ENCODE measurements at regions not wholly inside any gene's neighbourhood (a gene's known extent, or its start where the extent isn't known, plus 50 kb on each side); places are given as distances from the start of the nearest gene placed in this dataset.

GRCh38 chr18:39380186-39380725 lies 1814.7 kb upstream of the CELF4 start:
- DNase-seq (ENCODE audit: low spot score): no peak

GRCh38 chr18:39375066-39375465 lies 1809.5 kb upstream of the CELF4 start:
- no peak for DNase-seq (ENCODE audit: low spot score)

- DNase-seq (ENCODE audit: low spot score): no peak
These were observed 1806.4 kb upstream of the CELF4 start for GRCh38 chr18:39371996-39372395.

GRCh38 chr18:39366656-39367055 lies 1801.1 kb upstream of the CELF4 start:
- DNase-seq (ENCODE audit: low spot score): no peak

GRCh38 chr18:39365836-39366485 lies 1800.4 kb upstream of the CELF4 start:
- peak; percentile 1 for DNase-seq (ENCODE audit: low spot score)

- DNase-seq (ENCODE audit: low spot score): no peak
These were observed 1794.5 kb upstream of the CELF4 start for GRCh38 chr18:39360072-39360471.

GRCh38 chr18:39359636-39360035 lies 1794.0 kb upstream of the CELF4 start:
- no peak for DNase-seq (ENCODE audit: low spot score)

GRCh38 chr18:39350945-39351344 lies 1785.3 kb upstream of the CELF4 start:
- no peak for DNase-seq (ENCODE audit: low spot score)

- no peak for DNase-seq (ENCODE audit: low spot score)
These were observed 1784.2 kb upstream of the CELF4 start for GRCh38 chr18:39349801-39350200.

- no peak for DNase-seq (ENCODE audit: low spot score)
These were observed 1783.2 kb upstream of the CELF4 start for GRCh38 chr18:39348757-39349156.

- no peak for DNase-seq (ENCODE audit: low spot score)
These were observed 1782.1 kb upstream of the CELF4 start for GRCh38 chr18:39347701-39348100.

- DNase-seq (ENCODE audit: low spot score): no peak
These were observed 1781.3 kb upstream of the CELF4 start for GRCh38 chr18:39346916-39347315.

GRCh38 chr18:39345321-39345720 lies 1779.7 kb upstream of the CELF4 start:
- DNase-seq (ENCODE audit: low spot score): no peak

GRCh38 chr18:39344487-39344886 lies 1778.9 kb upstream of the CELF4 start:
- no peak for DNase-seq (ENCODE audit: low spot score)

- DNase-seq (ENCODE audit: low spot score): no peak
These were observed 1775.5 kb upstream of the CELF4 start for GRCh38 chr18:39341129-39341528.

- DNase-seq (ENCODE audit: low spot score): no peak
These were observed 1774.8 kb upstream of the CELF4 start for GRCh38 chr18:39340418-39340817.

GRCh38 chr18:39329496-39330275 lies 1764.1 kb upstream of the CELF4 start:
- no peak for DNase-seq (ENCODE audit: low spot score)

GRCh38 chr18:39326772-39327171 lies 1761.2 kb upstream of the CELF4 start:
- DNase-seq (ENCODE audit: low spot score): no peak

GRCh38 chr18:39325973-39326372 lies 1760.4 kb upstream of the CELF4 start:
- DNase-seq (ENCODE audit: low spot score): no peak

GRCh38 chr18:39319141-39319540 lies 1753.5 kb upstream of the CELF4 start:
- no peak for DNase-seq (ENCODE audit: low spot score)

GRCh38 chr18:39318462-39318861 lies 1752.9 kb upstream of the CELF4 start:
- DNase-seq (ENCODE audit: low spot score): no peak

GRCh38 chr18:39318008-39318407 lies 1752.4 kb upstream of the CELF4 start:
- no peak for DNase-seq (ENCODE audit: low spot score)

GRCh38 chr18:39314595-39314994 lies 1749.0 kb upstream of the CELF4 start:
- no peak for DNase-seq (ENCODE audit: low spot score)
